GM19468 (cell line): ENCODE measurements at regions not wholly inside any gene's neighbourhood (a gene's known extent, or its start where the extent isn't known, plus 50 kb on each side); places are given as distances from the start of the nearest gene placed in this dataset.
"Not testable (repeated sequence)": the region's sequence is repeated elsewhere in the genome, so short reads cannot be mapped to it uniquely, and the experiment has no call there.

Source experiments
- ATAC-seq: cut with Tn5 transposase; IDR thresholded peaks from one replicate; pipeline ENCODE4 v1.9.1; 2021; ENCODE audit warnings: mild to moderate bottlenecking, moderate library complexity, moderate number of reproducible peaks; ENCODE audit not compliant: unreplicated experiment; ENCODE audit errors: extremely low read depth

GRCh38 chr15:69769336-69769735, 316.7 kb downstream of the RPLP1 start:
- ATAC-seq = not testable (repeated sequence)

GRCh38 chr15:69774258-69774657, 321.6 kb downstream of the RPLP1 start:
- ATAC-seq = not testable (repeated sequence)

DNA sequence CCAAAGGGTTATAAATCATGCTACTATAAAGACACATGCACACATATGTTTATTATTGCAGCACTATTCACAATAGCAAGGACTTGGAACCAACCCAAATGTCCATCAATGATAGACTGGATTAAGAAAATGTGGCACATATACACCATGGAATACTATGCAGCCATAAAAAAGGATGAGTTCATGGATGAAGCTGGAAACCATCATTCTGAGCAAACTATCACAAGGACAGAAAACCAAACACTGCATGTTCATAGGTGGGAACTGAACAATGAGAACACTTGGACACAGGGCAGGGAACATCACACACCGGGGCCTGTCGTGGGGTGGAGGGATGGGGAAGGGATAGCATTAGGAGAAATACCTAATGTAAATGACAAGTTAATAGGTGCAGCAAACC, 322.1 kb downstream of the RPLP1 start:
- not testable (repeated sequence) for ATAC-seq

GRCh38 chr15:69777356-69777755, 320.4 kb downstream of the TLE3 start:
- ATAC-seq = no peak

DNA sequence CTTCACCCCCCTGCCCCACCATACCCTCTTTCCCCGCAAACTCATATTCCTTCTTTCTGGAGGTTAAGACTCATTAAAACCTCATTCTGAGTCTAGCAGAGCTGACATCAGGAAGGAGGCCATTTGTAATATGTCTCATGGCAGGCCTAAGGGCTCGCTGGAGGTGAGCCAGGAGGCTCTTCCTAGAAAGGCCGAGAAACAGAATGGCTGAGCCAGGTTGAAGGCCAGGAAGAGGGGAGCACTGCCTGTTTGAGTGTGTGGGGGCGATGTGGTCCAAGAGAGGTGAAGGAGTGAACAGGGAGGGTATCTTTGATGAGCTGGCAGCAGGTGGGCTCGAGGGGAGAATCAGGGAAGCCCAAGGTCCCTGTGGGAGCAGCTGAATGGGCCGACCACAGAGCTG, 317.3 kb downstream of the TLE3 start:
- ATAC-seq = no peak

- ATAC-seq = no peak
Measured at GRCh38 chr15:69780981-69781380, 316.7 kb downstream of the TLE3 start.

GRCh38 chr15:69781411-69782125, 316.1 kb downstream of the TLE3 start:
- ATAC-seq = no peak

DNA sequence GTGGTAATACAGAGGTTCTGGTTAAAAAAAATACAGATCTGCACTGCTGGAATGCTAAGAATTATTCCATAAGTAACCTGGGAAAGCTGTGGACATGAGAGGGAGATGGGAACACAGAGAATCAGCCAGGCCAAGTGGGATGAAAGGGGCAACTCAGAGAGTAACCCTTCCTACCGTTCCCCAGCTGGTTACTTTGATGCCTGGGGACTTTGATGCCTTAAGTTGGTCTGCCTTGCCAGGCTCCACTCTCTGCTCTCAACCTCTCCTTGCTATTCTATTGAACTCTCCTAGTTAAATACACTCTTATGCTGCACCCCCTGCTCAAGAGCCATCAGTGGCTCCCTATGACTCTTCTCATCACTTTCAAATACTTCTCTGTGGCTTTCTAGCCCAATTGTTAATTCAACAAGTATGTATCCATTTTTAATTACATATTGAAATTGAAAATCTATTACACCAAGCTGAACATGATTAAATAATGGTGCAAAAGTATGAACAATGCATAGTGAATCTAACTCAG, 315.5 kb downstream of the TLE3 start:
- ATAC-seq = no peak

DNA sequence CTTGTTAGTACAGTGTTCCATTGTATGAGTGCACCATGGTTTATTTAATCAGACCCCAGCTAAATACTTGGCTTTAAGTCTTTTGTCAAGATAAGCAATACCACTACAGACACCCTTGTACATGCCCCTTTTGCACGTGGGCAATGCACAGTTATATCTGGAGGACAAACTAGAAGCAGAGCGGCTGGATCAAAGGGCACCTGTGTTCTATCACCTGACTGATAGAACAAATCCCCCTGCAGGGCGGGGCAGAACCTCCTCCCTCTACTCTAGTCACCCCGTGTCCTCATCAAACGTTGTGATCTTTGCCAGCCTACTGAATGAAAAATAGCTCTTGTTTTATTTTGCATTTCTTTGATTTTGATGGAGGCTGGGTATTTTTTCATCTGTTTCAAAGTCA, 314.9 kb downstream of the TLE3 start:
- ATAC-seq = no peak

DNA sequence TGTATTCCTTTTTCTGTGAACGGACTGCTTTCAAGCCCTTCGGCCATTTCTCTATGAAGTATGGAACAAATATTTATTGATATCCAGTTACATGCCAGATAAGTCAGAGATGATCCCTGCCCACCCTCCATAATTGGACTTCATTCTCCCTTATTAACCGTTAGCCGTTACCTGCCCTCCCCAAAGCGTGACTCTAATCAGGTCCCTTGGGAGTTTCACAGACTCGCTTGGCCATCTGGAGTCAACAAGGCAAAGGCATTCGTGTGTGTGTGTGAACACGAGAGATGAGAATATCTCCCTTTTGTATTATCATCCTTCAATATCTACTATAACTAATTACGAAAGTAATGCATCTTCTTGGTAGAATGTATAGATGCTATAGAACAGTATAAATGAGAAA, 314.5 kb downstream of the TLE3 start:
- ATAC-seq = no peak

DNA sequence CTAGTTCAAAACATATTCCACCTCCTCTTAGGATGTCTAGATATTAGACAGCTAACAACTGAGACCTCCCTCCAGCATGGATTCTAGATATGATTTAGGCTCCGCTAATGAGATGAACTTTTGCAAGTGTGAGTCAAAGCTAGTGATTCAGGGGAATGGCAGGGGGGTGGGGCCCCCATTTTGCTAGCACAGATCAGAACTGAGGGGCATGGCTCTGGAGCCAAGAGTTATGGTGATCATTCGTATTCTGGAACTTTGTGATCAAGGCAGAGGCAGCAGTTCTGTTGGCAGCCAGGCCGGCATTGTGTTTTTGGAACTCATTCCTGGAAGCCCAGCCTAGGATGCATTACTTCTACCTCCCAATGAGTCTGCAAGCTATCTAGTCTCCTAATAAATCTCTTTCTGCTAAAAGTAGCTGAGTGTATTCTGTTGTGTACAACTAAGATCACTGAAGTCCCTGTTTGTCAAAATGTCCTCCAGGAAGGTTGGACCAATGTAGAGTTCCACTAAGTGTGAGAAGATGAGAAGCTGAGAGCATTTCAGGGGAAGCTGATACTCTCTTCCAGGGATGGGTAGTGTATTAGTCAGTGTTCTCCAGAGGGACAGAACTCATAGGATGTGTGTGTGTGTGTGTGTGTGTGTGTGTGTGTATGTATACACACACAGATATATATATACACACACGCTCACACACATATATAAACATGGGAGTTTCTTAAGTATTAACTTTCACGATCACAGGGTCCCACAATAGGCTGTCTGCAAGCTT, 312.7 kb downstream of the TLE3 start:
- no peak for ATAC-seq

DNA sequence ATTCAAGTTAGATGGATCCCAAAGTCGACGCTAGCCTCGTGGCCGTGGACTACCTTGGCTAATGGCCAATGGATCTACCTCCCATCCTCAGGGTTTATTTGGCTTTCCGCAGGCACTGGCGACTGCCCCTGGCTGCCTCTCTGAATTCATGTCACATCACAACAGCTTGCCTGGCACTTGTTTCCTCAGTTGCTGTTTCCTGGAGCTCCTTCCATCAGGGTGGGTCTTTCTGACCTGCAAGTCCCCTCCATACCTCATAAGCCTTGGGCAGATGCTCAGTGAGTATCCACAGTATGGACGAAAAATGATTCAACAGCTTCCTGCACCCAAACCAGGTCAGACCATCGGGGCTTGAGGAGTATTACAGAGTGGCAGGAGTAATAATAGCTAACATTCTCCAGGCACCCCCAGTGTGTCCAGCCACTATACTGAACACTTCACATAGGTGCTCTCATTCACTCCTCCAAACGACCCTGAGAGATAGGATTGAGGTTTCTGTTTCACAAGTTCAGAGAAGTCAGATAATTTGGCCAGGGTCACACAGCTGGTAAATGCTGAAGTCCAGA, 311.5 kb downstream of the TLE3 start:
- no peak for ATAC-seq

GRCh38 chr15:69787791-69788190, 309.9 kb downstream of the TLE3 start:
- no peak for ATAC-seq

DNA sequence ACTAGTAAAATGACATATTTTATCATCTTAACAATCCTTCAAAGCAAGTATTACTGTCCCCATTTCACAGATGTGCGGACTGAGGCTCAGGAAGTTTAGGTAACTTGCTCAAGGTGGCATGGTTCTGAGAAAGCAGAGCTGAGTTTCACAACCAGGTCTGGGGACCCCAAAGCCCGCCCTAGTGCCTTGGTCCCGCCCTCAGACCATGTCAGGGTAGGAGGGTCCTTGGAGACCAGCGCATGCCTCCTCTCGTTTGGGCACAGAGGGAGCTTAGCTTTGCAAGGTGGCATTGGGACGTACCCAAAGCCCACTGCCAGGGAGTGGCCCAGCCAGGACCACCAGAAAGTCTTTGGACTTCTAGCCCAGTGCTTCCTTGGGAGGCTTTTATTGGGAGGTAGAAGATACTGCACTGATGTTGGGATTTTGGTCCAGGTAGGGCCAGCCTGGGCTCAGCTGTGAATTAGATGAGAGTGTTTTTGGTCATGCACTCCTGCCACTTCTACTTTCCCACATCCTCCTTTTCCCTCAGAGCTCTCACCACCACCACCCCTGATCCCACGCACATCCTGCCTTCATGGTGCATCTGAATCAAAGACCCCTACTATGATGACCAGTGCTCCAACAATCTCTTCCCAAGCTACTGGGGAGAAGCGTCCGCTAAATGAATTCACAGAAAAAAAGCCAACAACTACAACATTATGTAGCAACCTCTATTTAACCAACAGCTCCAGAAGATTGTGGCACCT, 307.9 kb downstream of the TLE3 start:
- no peak for ATAC-seq

DNA sequence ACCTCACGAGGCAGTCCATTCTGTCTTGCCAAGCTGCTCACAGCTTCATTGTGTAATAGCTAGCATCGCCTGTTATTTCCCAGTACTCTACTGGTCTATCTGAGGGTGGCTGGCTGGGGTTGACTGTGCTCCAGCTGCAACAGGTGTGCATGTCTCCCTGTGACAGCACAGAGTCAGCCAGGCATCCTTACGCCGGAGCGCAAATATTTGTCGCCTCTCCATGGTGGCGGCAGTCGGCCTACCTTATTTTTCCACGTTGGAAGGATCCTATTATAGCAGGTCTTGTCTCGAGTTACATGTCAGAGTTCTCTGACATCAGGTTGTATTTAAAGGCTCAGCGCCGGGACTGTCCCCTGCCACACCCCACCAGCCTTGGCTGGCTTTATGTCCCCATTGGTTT, 307.1 kb downstream of the TLE3 start:
- no peak for ATAC-seq

GRCh38 chr15:69792823-69793222, 304.9 kb downstream of the TLE3 start:
- ATAC-seq = no peak

DNA sequence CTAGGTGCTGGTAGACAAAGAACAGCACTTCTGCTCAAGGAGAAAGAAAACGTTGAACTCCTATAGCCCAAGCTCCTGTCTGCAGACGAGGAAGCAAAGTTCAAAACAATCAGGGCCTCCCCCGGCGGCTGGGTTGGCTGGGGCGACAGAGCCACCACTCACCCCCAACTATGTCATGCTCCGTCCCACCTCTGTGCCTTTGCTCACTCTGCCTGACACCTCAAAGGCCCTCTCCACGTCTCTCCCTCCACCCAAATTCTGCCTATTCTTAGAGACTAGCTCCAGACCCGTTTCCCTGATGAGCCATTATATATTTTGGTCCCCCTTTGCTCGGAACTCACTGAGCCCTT, 304.3 kb downstream of the TLE3 start:
- no peak for ATAC-seq

GRCh38 chr15:69793781-69794451, 303.8 kb downstream of the TLE3 start:
- ATAC-seq = no peak

DNA sequence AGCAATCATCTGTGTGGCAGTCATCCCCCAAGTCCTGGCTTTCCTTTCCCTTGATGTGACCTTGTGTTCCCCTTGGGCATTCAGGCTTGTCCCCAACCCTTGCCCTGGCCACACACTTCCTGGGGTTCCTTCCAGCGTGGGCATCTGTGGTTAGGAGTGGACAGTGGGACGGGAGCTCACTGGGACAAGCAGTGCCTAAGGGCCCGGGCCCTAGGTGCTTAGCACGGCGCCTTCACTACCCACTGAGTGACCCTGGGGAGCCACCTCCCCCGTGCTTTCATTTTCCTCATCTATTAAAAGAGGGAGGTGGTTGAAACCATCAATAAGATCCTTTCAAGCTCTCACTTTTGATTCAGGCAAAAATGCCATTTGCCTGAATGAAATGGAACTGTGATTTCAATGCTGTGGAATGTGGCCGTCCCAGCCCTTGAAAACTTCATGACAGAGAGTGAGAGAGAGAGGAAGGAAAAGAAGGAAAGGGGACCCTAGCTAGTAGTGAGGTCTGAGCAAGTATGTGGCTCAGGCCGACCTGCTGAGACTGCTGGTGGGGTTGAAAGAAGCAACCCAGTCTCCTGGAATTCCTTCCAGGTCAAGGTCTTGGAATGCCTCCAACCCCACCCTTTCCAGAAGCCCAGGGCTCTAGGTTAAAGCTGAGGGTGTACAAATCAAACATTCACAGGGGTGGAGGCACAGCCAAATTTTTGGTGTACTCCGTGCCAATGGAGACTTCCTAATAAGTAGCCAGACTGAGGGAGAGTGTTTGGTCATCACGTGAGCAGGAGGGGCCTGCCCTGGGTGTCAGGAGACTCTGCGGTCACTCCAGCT, 302.9 kb downstream of the TLE3 start:
- ATAC-seq = no peak
